Astrocyte (in vitro differentiated cells and primary cell): ENCODE measurements at regions not wholly inside any gene's neighbourhood (a gene's known extent, or its start where the extent isn't known, plus 50 kb on each side); places are given as distances from the start of the nearest gene placed in this dataset.

Experiments used
- CTCF ChIP-seq: IDR thresholded peaks from 2 replicates; pipeline ENCODE4 v1.5.1; 2011; ENCODE audit warnings: low read depth, mild to moderate bottlenecking, inconsistent platforms, low read length, moderate library complexity; ENCODE audit not compliant: insufficient read depth
- EZH2 ChIP-seq: IDR thresholded peaks from 2 replicates; pipeline ENCODE4 v1.6.1; 2012; ENCODE audit warnings: mild to moderate bottlenecking, low read length, inconsistent platforms; ENCODE audit not compliant: insufficient read depth

- TF ChIP-seq EZH2 (no peak), CTCF (no peak)
These were observed 440.3 kb upstream of the ONECUT1 start for GRCh38 chr15:53230473-53230872.
